ENCODE measurements at regions not wholly inside any gene's neighbourhood (a gene's known extent, or its start where the extent isn't known, plus 50 kb on each side); places are given as distances from the start of the nearest gene placed in this dataset.

DNA sequence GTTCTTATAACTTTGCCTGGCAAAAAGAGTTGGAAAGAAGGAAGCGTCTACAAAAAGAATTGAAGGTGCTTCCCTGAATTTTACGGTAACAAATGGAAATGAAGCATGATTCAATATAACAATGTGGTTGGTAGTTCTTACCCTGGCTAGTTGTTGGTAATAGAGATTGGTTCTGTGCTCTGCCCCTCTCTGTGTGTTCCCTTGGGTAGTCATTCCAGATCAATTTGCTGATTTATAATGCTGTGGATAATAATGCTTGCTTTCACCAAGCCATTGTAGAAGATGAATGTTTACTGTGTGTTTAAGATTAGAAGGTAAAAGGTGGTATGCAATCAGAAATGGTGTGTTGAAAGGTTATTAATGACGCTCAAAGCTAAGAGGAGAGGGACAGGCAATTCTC lies 577.8 kb upstream of the NXPH2 start:
- TF ChIP-seq, protein P1, sequence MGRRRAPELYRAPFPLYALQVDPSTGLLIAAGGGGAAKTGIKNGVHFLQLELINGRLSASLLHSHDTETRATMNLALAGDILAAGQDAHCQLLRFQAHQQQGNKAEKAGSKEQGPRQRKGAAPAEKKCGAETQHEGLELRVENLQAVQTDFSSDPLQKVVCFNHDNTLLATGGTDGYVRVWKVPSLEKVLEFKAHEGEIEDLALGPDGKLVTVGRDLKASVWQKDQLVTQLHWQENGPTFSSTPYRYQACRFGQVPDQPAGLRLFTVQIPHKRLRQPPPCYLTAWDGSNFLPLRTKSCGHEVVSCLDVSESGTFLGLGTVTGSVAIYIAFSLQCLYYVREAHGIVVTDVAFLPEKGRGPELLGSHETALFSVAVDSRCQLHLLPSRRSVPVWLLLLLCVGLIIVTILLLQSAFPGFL (CRISPR knock-in tag; IDR thresholded peaks at IDR 0.05) = no peak
- TF ChIP-seq POLR2A (conservative IDR thresholded peaks at IDR 0.05) = no peak
- TF ChIP-seq, protein P2, sequence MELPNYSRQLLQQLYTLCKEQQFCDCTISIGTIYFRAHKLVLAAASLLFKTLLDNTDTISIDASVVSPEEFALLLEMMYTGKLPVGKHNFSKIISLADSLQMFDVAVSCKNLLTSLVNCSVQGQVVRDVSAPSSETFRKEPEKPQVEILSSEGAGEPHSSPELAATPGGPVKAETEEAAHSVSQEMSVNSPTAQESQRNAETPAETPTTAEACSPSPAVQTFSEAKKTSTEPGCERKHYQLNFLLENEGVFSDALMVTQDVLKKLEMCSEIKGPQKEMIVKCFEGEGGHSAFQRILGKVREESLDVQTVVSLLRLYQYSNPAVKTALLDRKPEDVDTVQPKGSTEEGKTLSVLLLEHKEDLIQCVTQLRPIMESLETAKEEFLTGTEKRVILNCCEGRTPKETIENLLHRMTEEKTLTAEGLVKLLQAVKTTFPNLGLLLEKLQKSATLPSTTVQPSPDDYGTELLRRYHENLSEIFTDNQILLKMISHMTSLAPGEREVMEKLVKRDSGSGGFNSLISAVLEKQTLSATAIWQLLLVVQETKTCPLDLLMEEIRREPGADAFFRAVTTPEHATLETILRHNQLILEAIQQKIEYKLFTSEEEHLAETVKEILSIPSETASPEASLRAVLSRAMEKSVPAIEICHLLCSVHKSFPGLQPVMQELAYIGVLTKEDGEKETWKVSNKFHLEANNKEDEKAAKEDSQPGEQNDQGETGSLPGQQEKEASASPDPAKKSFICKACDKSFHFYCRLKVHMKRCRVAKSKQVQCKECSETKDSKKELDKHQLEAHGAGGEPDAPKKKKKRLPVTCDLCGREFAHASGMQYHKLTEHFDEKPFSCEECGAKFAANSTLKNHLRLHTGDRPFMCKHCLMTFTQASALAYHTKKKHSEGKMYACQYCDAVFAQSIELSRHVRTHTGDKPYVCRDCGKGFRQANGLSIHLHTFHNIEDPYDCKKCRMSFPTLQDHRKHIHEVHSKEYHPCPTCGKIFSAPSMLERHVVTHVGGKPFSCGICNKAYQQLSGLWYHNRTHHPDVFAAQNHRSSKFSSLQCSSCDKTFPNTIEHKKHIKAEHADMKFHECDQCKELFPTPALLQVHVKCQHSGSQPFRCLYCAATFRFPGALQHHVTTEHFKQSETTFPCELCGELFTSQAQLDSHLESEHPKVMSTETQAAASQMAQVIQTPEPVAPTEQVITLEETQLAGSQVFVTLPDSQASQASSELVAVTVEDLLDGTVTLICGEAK (IDR thresholded peaks at IDR 0.05) = no peak
- TF ChIP-seq, protein P2 (CRISPR knock-in tag; IDR thresholded peaks at IDR 0.05) = no peak
- TF ChIP-seq, protein P3, sequence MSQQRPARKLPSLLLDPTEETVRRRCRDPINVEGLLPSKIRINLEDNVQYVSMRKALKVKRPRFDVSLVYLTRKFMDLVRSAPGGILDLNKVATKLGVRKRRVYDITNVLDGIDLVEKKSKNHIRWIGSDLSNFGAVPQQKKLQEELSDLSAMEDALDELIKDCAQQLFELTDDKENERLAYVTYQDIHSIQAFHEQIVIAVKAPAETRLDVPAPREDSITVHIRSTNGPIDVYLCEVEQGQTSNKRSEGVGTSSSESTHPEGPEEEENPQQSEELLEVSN (IDR thresholded peaks at IDR 0.05; ENCODE audit: borderline replicate concordance in 1 of 2, extremely low read depth in 1 of 2, insufficient read depth in 1 of 2, insufficient read length in 1 of 2, low read depth in 1 of 2, low read length in 1 of 2, poor library complexity in 1 of 2, severe bottlenecking in 1 of 2) = no peak
- TF ChIP-seq, protein P4, sequence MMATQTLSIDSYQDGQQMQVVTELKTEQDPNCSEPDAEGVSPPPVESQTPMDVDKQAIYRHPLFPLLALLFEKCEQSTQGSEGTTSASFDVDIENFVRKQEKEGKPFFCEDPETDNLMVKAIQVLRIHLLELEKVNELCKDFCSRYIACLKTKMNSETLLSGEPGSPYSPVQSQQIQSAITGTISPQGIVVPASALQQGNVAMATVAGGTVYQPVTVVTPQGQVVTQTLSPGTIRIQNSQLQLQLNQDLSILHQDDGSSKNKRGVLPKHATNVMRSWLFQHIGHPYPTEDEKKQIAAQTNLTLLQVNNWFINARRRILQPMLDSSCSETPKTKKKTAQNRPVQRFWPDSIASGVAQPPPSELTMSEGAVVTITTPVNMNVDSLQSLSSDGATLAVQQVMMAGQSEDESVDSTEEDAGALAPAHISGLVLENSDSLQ (IDR thresholded peaks at IDR 0.05) = no peak
- no peak for TF ChIP-seq ZFP36 (IDR thresholded peaks at IDR 0.05; ENCODE audit: low read depth, low read length, partially characterized antibody)
- no peak for TF ChIP-seq BMI1 (IDR thresholded peaks at IDR 0.05; ENCODE audit: low read length)
- TF ChIP-seq JUN (IDR thresholded peaks at IDR 0.05; ENCODE audit: borderline replicate concordance, low read depth, low read length) = no peak
- TF ChIP-seq JUN (CRISPR knock-in tag; IDR thresholded peaks at IDR 0.05; ENCODE audit: borderline replicate concordance) = no peak
- no peak for TF ChIP-seq IRF2 (CRISPR knock-in tag; IDR thresholded peaks at IDR 0.05)
- TF ChIP-seq ZNF23 (CRISPR knock-in tag; IDR thresholded peaks at IDR 0.05) = no peak
- TF ChIP-seq TOE1 (IDR thresholded peaks at IDR 0.05; ENCODE audit: borderline replicate concordance) = no peak
- TF ChIP-seq TOE1 (CRISPR knock-in tag; IDR thresholded peaks at IDR 0.05; ENCODE audit: borderline replicate concordance, low read depth) = no peak
- no peak for TF ChIP-seq ETV1 (tag; conservative IDR thresholded peaks at IDR 0.05; ENCODE audit: low read depth)
- TF ChIP-seq, protein P5, sequence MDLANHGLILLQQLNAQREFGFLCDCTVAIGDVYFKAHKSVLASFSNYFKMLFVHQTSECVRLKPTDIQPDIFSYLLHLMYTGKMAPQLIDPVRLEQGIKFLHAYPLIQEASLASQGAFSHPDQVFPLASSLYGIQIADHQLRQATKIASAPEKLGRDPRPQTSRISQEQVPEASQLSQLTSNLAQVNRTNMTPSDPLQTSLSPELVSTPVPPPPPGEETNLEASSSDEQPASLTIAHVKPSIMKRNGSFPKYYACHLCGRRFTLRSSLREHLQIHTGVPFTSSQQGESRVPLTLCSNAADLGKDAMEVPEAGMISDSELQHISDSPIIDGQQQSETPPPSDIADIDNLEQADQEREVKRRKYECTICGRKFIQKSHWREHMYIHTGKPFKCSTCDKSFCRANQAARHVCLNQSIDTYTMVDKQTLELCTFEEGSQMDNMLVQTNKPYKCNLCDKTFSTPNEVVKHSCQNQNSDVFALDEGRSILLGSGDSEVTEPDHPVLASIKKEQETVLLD (IDR thresholded peaks at IDR 0.05) = no peak
